ENCODE measurements at regions not wholly inside any gene's neighbourhood (a gene's known extent, or its start where the extent isn't known, plus 50 kb on each side); places are given as distances from the start of the nearest gene placed in this dataset.

GRCh38 chr7:155187061-155187785 is 110.5 kb upstream of the INSIG1 start:
- Histone ChIP-seq H3K4me3 (ENCODE audit: low read depth in 1 of 3, low read length in 3 of 3) (no peak overlapping the region), H3K27ac (ENCODE audit: low read depth in 1 of 2, low read length in 2 of 2) (no peak overlapping the region), H3K27me3 (ENCODE audit: control insufficient read depth in 4 of 4, insufficient read depth in 4 of 4, low read length in 3 of 4) (no peaks in the 10 kb centered on the region), H3K36me3 (ENCODE audit: control insufficient read depth in 4 of 4, insufficient read depth in 3 of 4, low read depth in 1 of 4, low read length in 3 of 4) (peaks cover 0 to 3% (median 0%) of the 10 kb centered on the region in 4 donors), H3K4me1 (ENCODE audit: control insufficient read depth in 4 of 4, insufficient read depth in 4 of 4, low read length in 3 of 4) (peaks cover 0 to 22% (median 15%) of the 10 kb centered on the region in 4 donors), H3K9ac (ENCODE audit: low read depth in 1 of 2, low read length in 2 of 2) (no peak overlapping the region), H3K9me3 (ENCODE audit: control insufficient read depth in 4 of 4, low read length in 3 of 4) (peaks cover 9 to 17% (median 10%) of the 10 kb centered on the region in 4 donors)
- no peak for DNase-seq (ENCODE audit: low spot score)
- TF ChIP-seq NR2F2 (IDR thresholded peaks at IDR 0.05) (no peak), MAX (IDR thresholded peaks at IDR 0.05) (no peak), CTCF (IDR thresholded peaks at IDR 0.05; ENCODE audit: low read depth, low read length, missing input control) (no peak), REST (IDR thresholded peaks at IDR 0.05) (no peak), HNF4A (conservative IDR thresholded peaks at IDR 0.05) (no peak), TAF1 (conservative IDR thresholded peaks at IDR 0.05) (no peak), JUND (IDR thresholded peaks at IDR 0.05) (no peak), ATF3 (IDR thresholded peaks at IDR 0.05) (no peak), ZBTB33 (IDR thresholded peaks at IDR 0.05) (no peak), GABPA (IDR thresholded peaks at IDR 0.05 in 1 of 2, conservative IDR thresholded peaks at IDR 0.05 in 1 of 2) (no peak), HNF4G (IDR thresholded peaks at IDR 0.05) (no peak), RAD21 (IDR thresholded peaks at IDR 0.05) (no peak), YY1 (IDR thresholded peaks at IDR 0.05) (no peak), EGR1 (IDR thresholded peaks at IDR 0.05; ENCODE audit: low read depth in 2 of 2) (no peak), RXRA (IDR thresholded peaks at IDR 0.05) (no peak), SP1 (IDR thresholded peaks at IDR 0.05) (no peak), FOXA1 (IDR thresholded peaks at IDR 0.05) (no peak), FOXA2 (IDR thresholded peaks at IDR 0.05) (no peak)
- 91% methylated on average over 15 of the region's 15 CpGs for WGBS
